Frontal cortex (tissue), 3 donors: ENCODE measurements at regions not wholly inside any gene's neighbourhood (a gene's known extent, or its start where the extent isn't known, plus 50 kb on each side); places are given as distances from the start of the nearest gene placed in this dataset.

Experiments used
- DNase-seq, 2 donors: peaks; one replicate each; pipeline ENCODE4 v3.0.0; 2012; ENCODE audit warnings: low spot score in 2 of 2
- FAIRE-seq: peaks from 2 replicates; lab custom pipeline; 2012; peaks lifted over from hg19 to GRCh38; lab: Jason Lieb, UNC
- donor health status: control.
- donor health status: control.
- donor health status: control.

- no peak for FAIRE-seq
- no peak for DNase-seq
Observed at GRCh38 chr11:122304973-122305372, 189.0 kb upstream of the BLID start.

- no peak for FAIRE-seq
- DNase-seq: no peak
Observed at GRCh38 chr11:122304306-122304705, 188.3 kb upstream of the BLID start.

DNA sequence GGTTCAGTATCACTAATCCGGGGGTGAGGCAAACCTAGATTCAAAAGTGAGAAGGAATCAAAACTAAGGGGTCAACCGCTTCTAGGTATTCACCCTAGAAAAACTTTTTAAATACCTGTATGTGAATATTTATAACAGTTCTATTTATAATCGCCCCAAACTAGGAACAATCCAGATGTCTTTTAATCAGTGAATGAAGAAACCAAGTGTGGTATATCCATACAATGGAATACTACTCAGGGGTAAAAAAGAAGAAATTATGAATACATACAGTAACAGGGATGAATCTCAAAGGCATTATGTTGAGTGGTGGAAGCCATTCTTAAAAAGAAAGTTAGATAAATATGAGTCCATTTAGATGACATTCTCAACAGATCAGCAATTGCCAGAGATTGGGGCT lies 178.0 kb upstream of the BLID start:
- FAIRE-seq (no peak), DNase-seq (no peak)

GRCh38 chr11:122293296-122294023 lies 177.4 kb upstream of the BLID start:
- FAIRE-seq (no peak), DNase-seq (no peak)

- DNase-seq: no peak
- FAIRE-seq: no peak
Observed at GRCh38 chr11:122287401-122287800, 171.4 kb upstream of the BLID start.

DNA sequence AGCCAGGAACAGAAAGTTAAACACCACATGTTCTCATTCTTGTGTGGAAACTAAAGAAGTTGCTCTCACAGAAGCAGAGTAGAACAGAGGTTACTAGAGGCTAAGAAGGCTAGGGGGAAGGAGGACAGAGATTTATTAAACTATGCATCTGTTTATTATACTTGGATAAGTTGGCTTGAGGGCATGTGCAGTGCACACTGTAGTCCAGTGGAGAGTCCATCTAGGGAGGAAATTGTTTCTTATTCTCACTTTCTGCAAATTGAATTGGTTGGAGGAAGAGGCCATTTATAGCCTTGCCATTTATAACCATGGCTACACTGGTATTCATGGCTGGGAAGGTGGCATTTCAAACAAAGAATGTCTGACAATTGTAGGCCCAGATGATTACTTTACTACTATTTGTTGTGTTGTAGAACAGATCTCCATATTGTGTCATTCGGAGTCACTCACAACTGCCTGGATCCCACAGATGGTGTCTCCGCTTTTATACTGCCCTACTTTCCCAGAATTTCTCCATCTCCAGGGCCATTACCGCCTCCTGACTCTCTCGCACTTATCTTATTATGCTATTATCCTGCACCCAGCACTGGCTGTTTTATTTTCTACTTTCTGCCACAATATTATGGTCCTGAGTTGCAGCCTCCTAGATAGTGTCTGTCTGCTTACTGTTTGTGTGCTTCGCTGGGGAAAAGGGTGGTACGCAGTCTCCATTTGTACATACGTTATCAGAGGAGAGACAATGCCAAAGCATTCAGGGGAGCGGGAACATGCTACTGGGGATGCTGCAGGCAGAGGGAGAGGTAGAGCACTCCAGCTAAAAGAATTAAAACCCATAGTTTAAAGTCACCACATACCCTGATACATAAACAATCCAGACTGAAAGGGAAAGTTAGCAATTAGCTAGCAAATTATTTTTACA lies 169.3 kb upstream of the BLID start:
- no peak for FAIRE-seq
- no peak for DNase-seq

- FAIRE-seq: no peak
- no peak for DNase-seq
Observed at GRCh38 chr11:122280870-122281269, 164.9 kb upstream of the BLID start.

- FAIRE-seq (no peak), DNase-seq (no peak)
Observed at GRCh38 chr11:122279194-122279593, 163.2 kb upstream of the BLID start.

DNA sequence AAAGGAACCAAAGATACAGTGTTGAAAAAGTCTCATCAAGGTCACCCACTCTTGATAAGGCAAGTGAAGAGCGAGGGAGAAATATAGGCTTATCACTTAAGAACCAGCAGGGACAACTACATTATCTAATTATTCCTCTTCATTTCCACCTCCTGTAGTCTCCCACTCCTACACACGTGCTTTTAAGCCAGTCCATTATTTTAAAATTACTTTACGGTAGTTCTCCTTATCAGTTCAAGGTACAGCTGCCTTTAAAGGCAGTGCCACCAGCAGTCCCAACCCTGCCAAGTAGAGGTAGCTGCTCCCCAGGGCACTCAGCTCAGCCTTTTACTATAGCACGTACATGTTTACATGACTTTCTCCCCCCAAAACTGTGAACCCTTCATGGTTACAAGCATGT lies 161.5 kb upstream of the BLID start:
- DNase-seq (no peak), FAIRE-seq (no peak)

- FAIRE-seq (no peak), DNase-seq (no peak)
Observed at GRCh38 chr11:122276221-122276620, 160.2 kb upstream of the BLID start.

- DNase-seq (no peak), FAIRE-seq (no peak)
Observed at GRCh38 chr11:122275508-122275907, 159.5 kb upstream of the BLID start.

GRCh38 chr11:122273476-122274191 lies 157.6 kb upstream of the BLID start:
- no peak for DNase-seq

GRCh38 chr11:122271745-122272144 lies 155.7 kb upstream of the BLID start:
- FAIRE-seq (no peak), DNase-seq (no peak)

More at GRCh38 chr11:122273476-122274191, 157.6 kb upstream of the BLID start:
- FAIRE-seq: no peak

GRCh38 chr11:122271137-122271536 lies 155.1 kb upstream of the BLID start:
- DNase-seq (no peak), FAIRE-seq (no peak)

- DNase-seq (no peak), FAIRE-seq (no peak)
Observed at GRCh38 chr11:122270535-122270934, 154.5 kb upstream of the BLID start.

- no peak for DNase-seq
- no peak for FAIRE-seq
Observed at GRCh38 chr11:122269824-122270223, 153.8 kb upstream of the BLID start.

DNA sequence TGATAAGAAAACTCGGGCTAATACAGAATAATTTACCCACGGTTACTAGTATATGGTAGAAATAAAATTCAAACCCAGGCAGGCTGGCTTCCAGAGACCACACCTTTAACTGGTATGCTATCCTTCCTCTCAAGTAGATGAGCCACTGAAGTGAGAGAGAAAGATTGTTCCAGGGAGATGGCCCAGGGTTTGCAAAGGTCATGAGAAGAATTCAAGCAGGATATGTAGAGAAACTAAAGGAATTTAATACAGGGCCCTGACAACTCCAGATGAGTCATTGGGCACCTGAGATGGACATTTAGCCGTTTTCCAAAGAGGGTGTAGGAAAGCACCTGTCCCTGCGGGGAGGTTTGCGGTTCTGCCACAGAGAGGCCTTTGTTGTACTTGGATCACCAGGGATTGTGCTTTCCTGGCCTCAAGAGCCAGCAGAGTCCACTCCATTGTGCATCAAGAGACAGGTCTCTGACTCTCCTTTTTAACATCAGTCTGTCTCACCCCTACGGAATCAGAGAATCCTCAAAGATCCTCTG lies 152.7 kb upstream of the BLID start:
- DNase-seq (no peak), FAIRE-seq (no peak)

DNA sequence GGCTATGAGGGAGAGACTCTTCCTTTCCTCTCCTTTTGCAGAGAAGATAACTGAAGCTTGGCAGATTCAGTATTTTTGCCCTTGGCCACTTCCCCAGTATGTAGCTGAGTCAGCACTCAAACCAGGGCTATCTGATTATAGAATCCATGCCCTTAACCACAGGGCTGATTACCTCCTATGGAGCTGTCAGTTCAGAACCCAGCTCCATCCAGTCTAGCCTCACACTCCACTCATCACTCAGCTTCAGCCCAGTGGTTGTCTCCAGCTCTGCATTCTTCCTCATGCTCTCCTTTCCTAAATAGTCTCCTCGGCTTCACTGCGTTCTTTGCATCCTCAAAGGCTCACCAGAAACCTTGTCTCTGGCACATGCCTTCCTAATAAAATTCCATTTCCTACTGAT lies 151.6 kb upstream of the BLID start:
- FAIRE-seq: no peak
- DNase-seq: no peak

DNA sequence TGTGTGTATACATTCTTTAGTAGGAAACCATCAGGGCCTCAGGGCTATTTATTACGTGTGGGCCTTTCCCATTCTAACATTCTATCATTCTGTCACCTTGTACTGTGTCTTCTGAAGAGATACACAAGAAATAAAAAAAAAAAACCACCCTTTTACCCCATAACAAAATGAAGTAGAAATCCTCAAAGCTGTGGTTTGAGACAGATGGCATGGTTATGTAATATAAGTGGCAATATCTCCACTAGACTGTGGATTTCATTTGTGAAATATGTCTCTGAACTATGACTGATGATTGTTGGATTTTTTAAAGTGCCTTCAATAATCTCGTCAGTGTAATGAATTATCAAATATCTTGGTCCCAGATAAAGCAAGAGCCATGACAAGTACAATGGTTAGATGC lies 150.0 kb upstream of the BLID start:
- DNase-seq (no peak), FAIRE-seq (no peak)

GRCh38 chr11:122264121-122264520 lies 148.1 kb upstream of the BLID start:
- DNase-seq: no peak

More at GRCh38 chr11:122264121-122264520, 148.1 kb upstream of the BLID start:
- no peak for FAIRE-seq
